Sigmoid colon (tissue), 6 donors: ENCODE measurements at regions not wholly inside any gene's neighbourhood (a gene's known extent, or its start where the extent isn't known, plus 50 kb on each side); places are given as distances from the start of the nearest gene placed in this dataset.

ENCODE experiments used
- DNase-seq: peaks from one replicate; pipeline ENCODE4 v3.0.0-alpha.2; 2019
- H3K27ac ChIP-seq, 4 donors: fragments of 200-600 bp; sonication (generic); one replicate each; pipeline ENCODE4 v1.5.1; 2016 to 2019; ENCODE audit warnings: mild to moderate bottlenecking in 1 of 4
- H3K27me3 ChIP-seq, 3 donors: fragments of 200-600 bp; sonication (generic); one replicate each; pipeline ENCODE4 v1.5.1; 2019; ENCODE audit warnings: mild to moderate bottlenecking in 1 of 3
- H3K36me3 ChIP-seq, 4 donors: fragments of 200-600 bp; sonication (generic); one replicate each; pipeline ENCODE4 v1.5.1; 2016 to 2019
- H3K4me1 ChIP-seq, 4 donors: fragments of 200-600 bp; sonication (generic); one replicate each; pipeline ENCODE4 v1.5.1; 2017 to 2019
- H3K4me3 ChIP-seq, 4 donors: fragments of 200-600 bp; sonication (generic); one replicate each; pipeline ENCODE4 v1.5.1; 2017 to 2019; ENCODE audit warnings: mild to moderate bottlenecking in 2 of 4, moderate library complexity in 1 of 4
- H3K9me3 ChIP-seq, 4 donors: fragments of 200-600 bp in 3 of 4; sonication (generic) in 3 of 4; one replicate each; pipeline versions ENCODE4 v1.5.1 to v1.6.1; 2013 to 2019
- CTCF ChIP-seq, 4 experiments: fragments of 450-650 bp in 3 of 4; fragments of 200-600 bp in 1 of 4; IDR thresholded peaks; one replicate each; pipeline ENCODE4 v1.5.1; 2016 to 2019; ENCODE audit warnings: antibody characterized with exemption in 4 of 4, mild to moderate bottlenecking in 3 of 4, moderate library complexity in 2 of 4
- EP300 ChIP-seq, 4 donors: sonication (generic); formaldehyde crosslinking; IDR thresholded peaks; one replicate each; pipeline ENCODE4 v1.6.1; 2017; ENCODE audit warnings: antibody characterized with exemption in 4 of 4
- POLR2A ChIP-seq, 2 donors: fragments of 450-650 bp; IDR thresholded peaks; one replicate each; pipeline ENCODE4 v1.6.1; 2016; ENCODE audit warnings: antibody characterized with exemption in 2 of 2, mild to moderate bottlenecking in 2 of 2, moderate library complexity in 2 of 2
- POLR2AphosphoS5 ChIP-seq, 4 donors: sonication (generic); formaldehyde crosslinking; IDR thresholded peaks; one replicate each; pipeline ENCODE4 v1.6.1; 2017; ENCODE audit warnings: antibody characterized with exemption in 4 of 4
- WGBS, 2 donors: extraction: QIAGEN DNeasy Blood & Tissue Kit; methylation state at CpG; one replicate each; pipeline ENCODE4 v1.1.7; 2013; 5-methylcytosine and 5-hydroxymethylcytosine counted together
- intact Hi-C: fragments of 100-400 bp; cut with DNase I; formaldehyde crosslinking; loops from one replicate; pipeline ENCODE4 v1.15.1; 2023
- small RNA-seq, 3 donors: library from RNA; depleted of rRNA; stranded (forward); fragments of <200 nt; gene quantifications; one replicate each; pipeline ENCODE3, GENCODE V24; 2016
- donor health status: healthy with polysubstance abuse.
- donor health status: healthy.

- no peak for DNase-seq
- WGBS, 2 donors, result 84 to 95% methylated on average over 43 of the region's 43 CpGs
- TF ChIP-seq POLR2A (IDR thresholded peaks at IDR 0.05) (no peak), EP300 (IDR thresholded peaks at IDR 0.05) (no peak), POLR2AphosphoS5 (IDR thresholded peaks at IDR 0.05) (no peak), CTCF (IDR thresholded peaks at IDR 0.05) (no peak)
- intact Hi-C loops, result no loop called here
- Histone ChIP-seq H3K4me3 (no peak overlapping the region), H3K36me3 (no peaks in the 10 kb centered on the region), H3K27ac (no peak overlapping the region), H3K9me3 (peaks cover 0 to 10% (median 2%) of the 10 kb centered on the region in 4 donors), H3K27me3 (no peaks in the 10 kb centered on the region), H3K4me1 (no peaks in the 10 kb centered on the region)
Measured at GRCh38 chr10:42111661-42112330, 526.6 kb downstream of the ZNF33B start.

- H3K9me3 ChIP-seq, result peaks cover 0 to 12% (median 2%) of the 10 kb centered on the region in 4 donors
Measured at GRCh38 chr10:42111076-42111475, 527.3 kb downstream of the ZNF33B start.

More at GRCh38 chr10:42111076-42111475, 527.3 kb downstream of the ZNF33B start:
- TF ChIP-seq CTCF (IDR thresholded peaks at IDR 0.05) (no peak), EP300 (IDR thresholded peaks at IDR 0.05) (no peak), POLR2AphosphoS5 (IDR thresholded peaks at IDR 0.05) (no peak), POLR2A (IDR thresholded peaks at IDR 0.05) (no peak)
- Histone ChIP-seq H3K27me3 (no peaks in the 10 kb centered on the region), H3K4me1 (no peaks in the 10 kb centered on the region), H3K27ac (no peak overlapping the region), H3K36me3 (no peaks in the 10 kb centered on the region), H3K4me3 (no peak overlapping the region)
- DNase-seq, result no peak
- WGBS, 2 donors, result 81 to 96% methylated on average over 33 of the region's 33 CpGs
- intact Hi-C loops, result no loop called here

Small RNAs in the stretch of these regions (small RNA-seq; reads per million reads assigned to genes)
- 0 reads per million in 3 donors for gene KSR1P1
